NCI-H524 (cell line): ENCODE measurements at regions not wholly inside any gene's neighbourhood (a gene's known extent, or its start where the extent isn't known, plus 50 kb on each side); places are given as distances from the start of the nearest gene placed in this dataset.
"Not testable (repeated sequence)": the region's sequence is repeated elsewhere in the genome, so short reads cannot be mapped to it uniquely, and the experiment has no call there.

Source experiments
- DNase-seq, 2 experiments: peaks; one replicate each; lab custom pipeline; 2025; lab: John Stamatoyannopoulos, UW

GRCh38 chr15:87722941-87723691 is 533.4 kb downstream of the NTRK3 start:
- DNase-seq = peak in 1 of 2 experiments; percentile 23

- no peak for DNase-seq
Observed at GRCh38 chr15:87720235-87720634, 536.3 kb downstream of the NTRK3 start.

GRCh38 chr15:87716422-87716821 is 540.1 kb downstream of the NTRK3 start:
- no peak for DNase-seq

GRCh38 chr15:87715252-87715651 is 541.3 kb downstream of the NTRK3 start:
- no peak for DNase-seq

- no peak for DNase-seq
Observed at GRCh38 chr15:87713475-87713879, 543.1 kb downstream of the NTRK3 start.

- peak in 1 of 2 experiments; percentile 9 for DNase-seq
Observed at GRCh38 chr15:87712211-87712610, 544.3 kb downstream of the NTRK3 start.

GRCh38 chr15:87711026-87711425 is 545.5 kb downstream of the NTRK3 start:
- no peak for DNase-seq

- no peak for DNase-seq
Observed at GRCh38 chr15:87710406-87710805, 546.1 kb downstream of the NTRK3 start.

- peak in 1 of 2 experiments; percentile 66 for DNase-seq
Observed at GRCh38 chr15:87707566-87708130, 548.9 kb downstream of the NTRK3 start.

GRCh38 chr15:87707071-87707470 is 549.5 kb downstream of the NTRK3 start:
- DNase-seq = peak; percentile 86 to 93

- DNase-seq = no peak
Observed at GRCh38 chr15:87706001-87706400, 550.5 kb downstream of the NTRK3 start.

GRCh38 chr15:87704276-87704675 is 552.3 kb downstream of the NTRK3 start:
- peak in 1 of 2 experiments; percentile 43 for DNase-seq

GRCh38 chr15:87703327-87704111 is 553.0 kb downstream of the NTRK3 start:
- DNase-seq = no peak

GRCh38 chr15:87702270-87702669 is 554.3 kb downstream of the NTRK3 start:
- DNase-seq = no peak

- DNase-seq = not testable (repeated sequence)
Observed at GRCh38 chr15:87698467-87698866, 558.1 kb downstream of the NTRK3 start.

GRCh38 chr15:87689716-87690115 is 566.8 kb downstream of the NTRK3 start:
- DNase-seq = no peak

GRCh38 chr15:87687523-87687870 is 569.0 kb downstream of the NTRK3 start:
- no peak for DNase-seq

- no peak for DNase-seq
Observed at GRCh38 chr15:87686841-87687522, 569.6 kb downstream of the NTRK3 start.

GRCh38 chr15:87686339-87686738 is 570.2 kb downstream of the NTRK3 start:
- DNase-seq = no peak

- DNase-seq = no peak
Observed at GRCh38 chr15:87682527-87682926, 574.0 kb downstream of the NTRK3 start.

- no peak for DNase-seq
Observed at GRCh38 chr15:87681104-87681503, 575.4 kb downstream of the NTRK3 start.

- DNase-seq = no peak
Observed at GRCh38 chr15:87680208-87680607, 576.3 kb downstream of the NTRK3 start.
